HepG2 (cell line): ENCODE measurements at regions not wholly inside any gene's neighbourhood (a gene's known extent, or its start where the extent isn't known, plus 50 kb on each side); places are given as distances from the start of the nearest gene placed in this dataset.

ENCODE experiments used
- ATAC-seq: fragments of 200-7000 bp; cut with Tn5 transposase; 3 replicates; pipeline ENCODE4 v1.9.1; 2020; ENCODE audit warnings: mild to moderate bottlenecking, moderate library complexity
- BruUV-seq: library from RNA; stranded (reverse); fragments of 400-500 nt; replicated peaks from 2 replicates; lab custom pipeline; 2021; lab: Mats Ljungman, UMichigan
- CTCF ChIA-PET: fragments of 300-600 bp; formaldehyde crosslinking; extraction: SDS; loops from one replicate; lab custom pipeline; 2021; ENCODE audit warnings: low total read pairs, inconsistent platforms, low intra/inter-chr PET ratio; lab: Yijun Ruan, JAX
- POLR2A ChIA-PET: fragments of 350-600 bp; sonication (Branson Sonifier 250); formaldehyde crosslinking; loops from one replicate; lab custom pipeline; 2020; ENCODE audit warnings: antibody characterized with exemption, inconsistent platforms; lab: Yijun Ruan, JAX
- DNase-seq: peaks from one replicate; pipeline ENCODE4 v3.0.0-alpha.2; 2015; ENCODE audit warnings: low spot score
- FAIRE-seq: peaks from 3 replicates; lab custom pipeline; 2011; peaks lifted over from hg19 to GRCh38; lab: Jason Lieb, UNC
- H2AFZ ChIP-seq: one replicate; pipeline ENCODE4 v1.6.1; 2011; ENCODE audit warnings: low read length, inconsistent platforms
- H3K27ac ChIP-seq: fragments of 300-600 bp; 3 replicates; pipeline ENCODE4 v1.8.0; 2011; ENCODE audit warnings: mixed run types, mild to moderate bottlenecking, mixed read lengths, low read length, inconsistent platforms; ENCODE audit not compliant: insufficient read depth; ENCODE audit errors: extremely low read length
- H3K27me3 ChIP-seq, 2 experiments: fragments of 200-600 bp in 1 of 2; 2 replicates in 1 of 2; 3 replicates in 1 of 2; pipeline versions ENCODE4 v1.6.0 to v1.8.0; 2011; ENCODE audit warnings: low read length in 2 of 2, mild to moderate bottlenecking in 2 of 2, moderate library complexity in 2 of 2, inconsistent platforms in 1 of 2; ENCODE audit not compliant: insufficient read depth in 2 of 2, control insufficient read depth in 1 of 2
- H3K36me3 ChIP-seq, 2 experiments: fragments of 200-600 bp in 1 of 2; replicated peaks in 1 of 2; 2 replicates in 1 of 2; 3 replicates in 1 of 2; pipeline versions ENCODE4 v1.5.1 to v1.8.0; 2011; ENCODE audit warnings: low read length in 2 of 2, inconsistent platforms in 1 of 2; ENCODE audit not compliant: insufficient read depth in 2 of 2, control insufficient read depth in 1 of 2
- H3K4me1 ChIP-seq: 2 replicates; pipeline ENCODE4 v1.5.1; 2012; ENCODE audit warnings: low read length, inconsistent platforms; ENCODE audit not compliant: insufficient read depth
- H3K4me2 ChIP-seq: 2 replicates; pipeline ENCODE4 v1.6.0; 2011; ENCODE audit warnings: low read depth, low read length, inconsistent platforms
- H3K4me3 ChIP-seq, 3 experiments: fragments of 200-600 bp in 1 of 3; sonication (generic), shearing (Covaris generic) in 1 of 3; replicated peaks in 1 of 3; 2 replicates each; pipeline ENCODE4 v1.5.1; 2011 to 2016; ENCODE audit warnings: low read length in 3 of 3, inconsistent platforms in 2 of 3, low read depth in 2 of 3, mild to moderate bottlenecking in 2 of 3, control low read depth in 1 of 3, mixed read lengths in 1 of 3; ENCODE audit not compliant: insufficient read depth in 1 of 3
- H3K79me2 ChIP-seq: one replicate; pipeline ENCODE4 v1.6.1; 2011; ENCODE audit warnings: low read length, inconsistent platforms; ENCODE audit not compliant: insufficient read depth
- H3K9ac ChIP-seq: 2 replicates; pipeline ENCODE4 v1.6.0; 2011; ENCODE audit warnings: mild to moderate bottlenecking, low read depth, low read length, inconsistent platforms; ENCODE audit not compliant: insufficient read depth
- H3K9me3 ChIP-seq: 2 replicates; pipeline ENCODE4 v1.5.1; 2012; ENCODE audit warnings: mild to moderate bottlenecking, low read length
- H4K20me1 ChIP-seq: 2 replicates; pipeline ENCODE4 v1.6.0; 2011; ENCODE audit warnings: inconsistent platforms, mild to moderate bottlenecking, low read length, moderate library complexity; ENCODE audit not compliant: insufficient read depth
- ATM ChIP-seq: fragments of 450-650 bp; IDR thresholded peaks from 2 replicates; pipeline ENCODE4 v1.7.1; 2017; ENCODE audit warnings: mild to moderate bottlenecking, borderline replicate concordance
- ERF ChIP-seq: IDR thresholded peaks from 2 replicates; pipeline ENCODE4 v1.6.1; 2018; ENCODE audit warnings: missing biosample characterization, missing genetic modification reagents
- FOXK1 ChIP-seq: sonication (generic); formaldehyde crosslinking; IDR thresholded peaks from 2 replicates; pipeline ENCODE4 v1.4.0; 2020; ENCODE audit warnings: low read depth, missing genetic modification reagents, borderline replicate concordance
- GLI4 ChIP-seq: sonication (generic); formaldehyde crosslinking; IDR thresholded peaks from 2 replicates; pipeline ENCODE4 v1.5.1; 2020; ENCODE audit warnings: missing genetic modification reagents, mild to moderate bottlenecking, moderate library complexity, borderline replicate concordance
- PAWR ChIP-seq: sonication (generic); formaldehyde crosslinking; IDR thresholded peaks from 2 replicates; pipeline ENCODE4 v1.4.0; 2020; ENCODE audit warnings: missing genetic modification reagents, mild to moderate bottlenecking, borderline replicate concordance
- ZBTB2 ChIP-seq: sonication (generic); formaldehyde crosslinking; IDR thresholded peaks from 2 replicates; pipeline ENCODE4 v1.8.0; 2022; ENCODE audit warnings: low read depth, missing genetic modification reagents
- ZBTB7A ChIP-seq: sonication (generic); formaldehyde crosslinking; IDR thresholded peaks from 2 replicates; pipeline ENCODE4 v1.8.0; 2022; ENCODE audit warnings: mild to moderate bottlenecking, missing genetic modification reagents
- ZMYM2 ChIP-seq: sonication (generic); formaldehyde crosslinking; IDR thresholded peaks from 2 replicates; pipeline ENCODE4 v1.8.0; 2022; ENCODE audit warnings: mild to moderate bottlenecking, missing genetic modification reagents
- ZNF766 ChIP-seq: sonication (generic); formaldehyde crosslinking; IDR thresholded peaks from 2 replicates; pipeline ENCODE4 v1.5.0; 2020; ENCODE audit warnings: missing genetic modification reagents, borderline replicate concordance
- WGBS: methylation state at CpG from one replicate; pipeline ENCODE4 v1.1.6; 2017; ENCODE audit warnings: low lambda C conversion rate; 5-methylcytosine and 5-hydroxymethylcytosine counted together
- in situ Hi-C: cut with HindIII; loops from 2 replicates; pipeline ENCODE4 v1.10.0; 2017; ENCODE audit warnings: low pct_unique_long_range_greater_than_20kb; ENCODE audit not compliant: extremely low pct_ligation_motif_present
- intact Hi-C: fragments of 100-400 bp; cut with micrococcal nuclease; formaldehyde crosslinking; loops from one replicate; pipeline ENCODE4 v1.10.0; 2022; ENCODE audit not compliant: unreplicated experiment
- TF ChIP-seq, protein P1 (sequence below): sonication (generic); formaldehyde crosslinking; IDR thresholded peaks from 2 replicates; pipeline ENCODE4 v1.4.0; 2020; ENCODE audit warnings: missing genetic modification reagents

- TF ChIP-seq, protein P1, sequence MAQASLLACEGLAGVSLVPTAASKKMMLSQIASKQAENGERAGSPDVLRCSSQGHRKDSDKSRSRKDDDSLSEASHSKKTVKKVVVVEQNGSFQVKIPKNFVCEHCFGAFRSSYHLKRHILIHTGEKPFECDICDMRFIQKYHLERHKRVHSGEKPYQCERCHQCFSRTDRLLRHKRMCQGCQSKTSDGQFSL (CRISPR knock-in tag) = no peak
- TF ChIP-seq ZNF766 (CRISPR knock-in tag) (no peak), ZMYM2 (CRISPR knock-in tag) (no peak), ERF (CRISPR knock-in tag) (no peak), ATM (no peak), ZBTB2 (CRISPR knock-in tag) (no peak)
These were observed 1680.6 kb upstream of the LRRTM1 start (continued) for GRCh38 chr2:81984969-81985637.

DNA sequence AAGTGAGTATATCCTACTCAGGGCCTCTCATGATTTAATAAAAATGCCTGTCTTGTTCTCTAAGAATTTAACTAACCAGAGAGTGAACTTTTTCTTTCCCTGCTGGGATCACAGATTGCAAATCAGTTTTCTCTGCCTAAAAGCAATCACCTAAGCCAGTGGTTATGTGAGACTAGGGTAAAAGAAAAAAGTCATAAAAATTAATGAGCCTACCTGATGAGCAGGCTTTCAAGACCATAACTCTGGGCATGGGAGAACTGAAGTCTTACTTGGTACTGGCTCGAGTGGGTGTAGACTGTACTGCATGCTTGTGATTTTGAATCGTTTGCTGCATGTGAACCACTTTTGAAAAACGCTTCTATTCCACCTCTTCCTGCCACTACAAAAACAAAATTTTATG is 1677.0 kb upstream of the LRRTM1 start:
- H3K27me3 ChIP-seq = no peaks in the 10 kb centered on the region
- in situ Hi-C loops (no loop called here), intact Hi-C loops (no loop called here)
- no peaks in the 10 kb centered on the region for H3K4me1 ChIP-seq
- H3K27ac ChIP-seq = no peak overlapping the region
- no peak overlapping the region for H3K4me2 ChIP-seq
- peaks cover 5% of the 10 kb centered on the region for H3K9me3 ChIP-seq
- ATAC-seq (no peak), DNase-seq (no peak), FAIRE-seq (no peak)
- H2AFZ ChIP-seq = no peak overlapping the region
- ChIA-PET POLR2A (no interaction called here), CTCF (no interaction called here)
- no peak for TF ChIP-seq PAWR
- TF ChIP-seq ZBTB7A (CRISPR knock-in tag) = no peak
- TF ChIP-seq GLI4 (CRISPR knock-in tag) = no peak
- no peak for TF ChIP-seq FOXK1 (CRISPR knock-in tag)
- no peaks in the 10 kb centered on the region for H3K79me2 ChIP-seq
- no peak overlapping the region for H3K9ac ChIP-seq
- H3K4me3 ChIP-seq = no peak overlapping the region
- H3K36me3 ChIP-seq = no peaks in the 10 kb centered on the region
- H4K20me1 ChIP-seq = no peaks in the 10 kb centered on the region
- no TSS peak for BruUV-seq
- WGBS = 0% methylated on average over 3 of the region's 3 CpGs
